ENCODE measurements at regions not wholly inside any gene's neighbourhood (a gene's known extent, or its start where the extent isn't known, plus 50 kb on each side); places are given as distances from the start of the nearest gene placed in this dataset.

GRCh38 chr2:103740631-103741030 lies 978.8 kb downstream of the TMEM182 start:
- TF ChIP-seq CTCF (IDR thresholded peaks at IDR 0.05), result no peak
- Histone ChIP-seq H3K27me3 (ENCODE audit: control insufficient read depth, insufficient read depth, low read length) (no peaks in the 10 kb centered on the region), H3K79me2 (no peaks in the 10 kb centered on the region), H3K9ac (no peak overlapping the region), H3K9me3 (ENCODE audit: control insufficient read depth, low read length) (no peaks in the 10 kb centered on the region), H3K4me2 (ENCODE audit: low read length) (no peak overlapping the region), H3K4me1 (no peaks in the 10 kb centered on the region), H3K27ac (no peak overlapping the region), H2AFZ (no peak overlapping the region), H3K36me3 (ENCODE audit: control insufficient read depth, insufficient read depth, low read length) (no peaks in the 10 kb centered on the region), H3K4me3 (ENCODE audit: low read depth, low read length) (no peak overlapping the region)

- H2AFZ ChIP-seq, result no peak overlapping the region
- H3K4me3 ChIP-seq (ENCODE audit: low read depth, low read length), result no peak overlapping the region
- no peak overlapping the region for H3K27ac ChIP-seq
- H3K27me3 ChIP-seq (ENCODE audit: control insufficient read depth, insufficient read depth, low read length), result no peaks in the 10 kb centered on the region
- H3K79me2 ChIP-seq, result no peaks in the 10 kb centered on the region
- no peaks in the 10 kb centered on the region for H3K9me3 ChIP-seq (ENCODE audit: control insufficient read depth, low read length)
- H3K36me3 ChIP-seq (ENCODE audit: control insufficient read depth, insufficient read depth, low read length), result no peaks in the 10 kb centered on the region
- H3K9ac ChIP-seq, result no peak overlapping the region
- H3K4me2 ChIP-seq (ENCODE audit: low read length), result no peak overlapping the region
- no peak for TF ChIP-seq CTCF (IDR thresholded peaks at IDR 0.05)
- no peaks in the 10 kb centered on the region for H3K4me1 ChIP-seq
These were observed 981.4 kb downstream of the TMEM182 start for GRCh38 chr2:103743195-103743594.

- H3K27me3 ChIP-seq (ENCODE audit: control insufficient read depth, insufficient read depth, low read length), result no peaks in the 10 kb centered on the region
- H3K4me2 ChIP-seq (ENCODE audit: low read length), result no peak overlapping the region
- no peak for TF ChIP-seq CTCF (IDR thresholded peaks at IDR 0.05)
- no peaks in the 10 kb centered on the region for H3K9me3 ChIP-seq (ENCODE audit: control insufficient read depth, low read length)
- no peaks in the 10 kb centered on the region for H3K4me1 ChIP-seq
- no peak overlapping the region for H3K27ac ChIP-seq
- H3K9ac ChIP-seq, result no peak overlapping the region
- no peaks in the 10 kb centered on the region for H3K79me2 ChIP-seq
- no peak overlapping the region for H3K4me3 ChIP-seq (ENCODE audit: low read depth, low read length)
- no peak overlapping the region for H2AFZ ChIP-seq
- H3K36me3 ChIP-seq (ENCODE audit: control insufficient read depth, insufficient read depth, low read length), result no peaks in the 10 kb centered on the region
These were observed 992.7 kb downstream of the TMEM182 start for GRCh38 chr2:103754530-103754929.

- no peak for TF ChIP-seq CTCF (IDR thresholded peaks at IDR 0.05)
- no peak overlapping the region for H3K27ac ChIP-seq
- no peak overlapping the region for H2AFZ ChIP-seq
- H3K4me1 ChIP-seq, result no peaks in the 10 kb centered on the region
- no peak overlapping the region for H3K9ac ChIP-seq
- H3K79me2 ChIP-seq, result no peaks in the 10 kb centered on the region
- H3K36me3 ChIP-seq (ENCODE audit: control insufficient read depth, insufficient read depth, low read length), result no peaks in the 10 kb centered on the region
- H3K4me2 ChIP-seq (ENCODE audit: low read length), result no peak overlapping the region
- H3K4me3 ChIP-seq (ENCODE audit: low read depth, low read length), result no peak overlapping the region
- no peaks in the 10 kb centered on the region for H3K9me3 ChIP-seq (ENCODE audit: control insufficient read depth, low read length)
- no peaks in the 10 kb centered on the region for H3K27me3 ChIP-seq (ENCODE audit: control insufficient read depth, insufficient read depth, low read length)
These were observed 1012.1 kb downstream of the TMEM182 start for GRCh38 chr2:103773884-103774283.

- Histone ChIP-seq H3K27ac (no peak overlapping the region), H3K4me1 (no peaks in the 10 kb centered on the region), H3K9ac (no peak overlapping the region), H3K27me3 (ENCODE audit: control insufficient read depth, insufficient read depth, low read length) (no peaks in the 10 kb centered on the region), H3K4me2 (ENCODE audit: low read length) (no peak overlapping the region), H3K9me3 (ENCODE audit: control insufficient read depth, low read length) (no peaks in the 10 kb centered on the region), H3K36me3 (ENCODE audit: control insufficient read depth, insufficient read depth, low read length) (no peaks in the 10 kb centered on the region), H2AFZ (no peak overlapping the region), H3K79me2 (no peaks in the 10 kb centered on the region), H3K4me3 (ENCODE audit: low read depth, low read length) (no peak overlapping the region)
- TF ChIP-seq CTCF (IDR thresholded peaks at IDR 0.05), result no peak
These were observed 1018.4 kb downstream of the TMEM182 start for GRCh38 chr2:103780088-103780702.
